ENCODE measurements at regions not wholly inside any gene's neighbourhood (a gene's known extent, or its start where the extent isn't known, plus 50 kb on each side); places are given as distances from the start of the nearest gene placed in this dataset.

DNA sequence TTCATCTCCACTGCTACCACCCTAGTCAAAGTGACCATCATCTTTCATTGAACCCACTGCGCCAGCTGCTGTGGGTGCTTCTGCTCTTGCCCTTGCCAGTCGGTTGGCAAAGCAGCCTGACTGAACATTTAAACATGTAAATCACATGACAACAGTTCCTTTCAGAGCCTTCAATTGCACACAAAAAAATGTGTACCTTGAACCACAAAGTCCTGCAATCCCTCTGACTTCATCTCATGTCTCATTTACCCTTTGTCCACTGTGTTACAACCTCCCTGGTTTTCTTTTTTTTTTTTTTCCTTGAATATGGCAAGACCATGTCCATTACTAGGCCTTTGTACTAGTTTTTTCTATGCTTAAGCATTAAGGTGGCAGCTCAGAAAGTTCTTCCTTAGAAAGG lies 183.5 kb downstream of the GBA3 start:
- Histone ChIP-seq H3K27ac (ENCODE audit: low read length) (no peak overlapping the region), H3K9me2 (ENCODE audit: insufficient read depth, low read length) (no peaks in the 10 kb centered on the region), H3K9ac (ENCODE audit: low read length) (no peak overlapping the region), H3K4me3 (ENCODE audit: low read length) (no peak overlapping the region), H3F3A (ENCODE audit: insufficient read depth, low read length, poor library complexity, severe bottlenecking) (no peaks in the 10 kb centered on the region), H3K4me2 (ENCODE audit: low read length) (no peak overlapping the region), H3K36me3 (ENCODE audit: insufficient read depth, low read length) (no peaks in the 10 kb centered on the region), H3K27me3 (ENCODE audit: insufficient read depth, low read depth, low read length) (no peaks in the 10 kb centered on the region), H3K9me3 (ENCODE audit: low read length) (no peaks in the 10 kb centered on the region), H2AFZ (ENCODE audit: low read depth, low read length) (no peak overlapping the region), H3K79me2 (replicated peaks; ENCODE audit: insufficient read depth, low read length) (no peaks in the 10 kb centered on the region), H4K20me1 (ENCODE audit: insufficient read depth) (no peaks in the 10 kb centered on the region)
- TF ChIP-seq EP300 (conservative IDR thresholded peaks at IDR 0.05; ENCODE audit: poor library complexity, severe bottlenecking) (no peak), CTCF (IDR thresholded peaks at IDR 0.05; ENCODE audit: poor library complexity, severe bottlenecking) (no peak), SMC3 (conservative IDR thresholded peaks at IDR 0.05; ENCODE audit: poor library complexity) (no peak), MXI1 (conservative IDR thresholded peaks at IDR 0.05; ENCODE audit: poor library complexity, severe bottlenecking) (no peak)

DNA sequence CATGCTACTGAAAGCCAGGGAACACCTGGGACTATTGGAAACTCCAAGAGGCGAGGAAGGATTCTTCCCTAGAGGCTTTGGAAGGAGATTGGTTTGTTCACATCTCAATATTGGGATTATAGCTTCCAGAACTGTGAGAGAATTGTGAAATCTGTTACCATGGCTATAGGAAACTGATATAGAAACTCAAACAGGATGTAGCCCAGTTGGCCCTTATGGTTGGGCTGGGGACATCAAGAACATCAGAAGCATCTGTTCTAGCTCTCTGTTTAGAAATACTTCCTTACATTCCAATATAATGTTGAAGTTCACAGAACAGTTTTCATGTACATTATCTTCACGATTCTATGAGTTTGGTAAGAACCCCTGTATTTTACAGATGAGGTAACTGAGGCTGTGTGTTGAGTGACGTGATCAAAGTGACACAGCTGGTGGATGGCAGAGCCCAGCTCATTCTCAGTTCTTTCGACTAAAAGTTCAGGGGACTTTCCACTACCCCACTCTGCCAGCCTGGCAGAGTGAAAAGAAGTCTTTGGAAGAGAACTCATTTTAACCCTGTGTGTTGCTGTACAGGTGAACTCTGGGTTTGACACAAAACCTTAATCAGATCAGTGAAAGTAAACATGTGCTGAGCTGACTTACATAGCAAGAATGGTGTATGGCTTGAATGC lies 183.0 kb downstream of the GBA3 start:
- Histone ChIP-seq H3K36me3 (ENCODE audit: insufficient read depth, low read length) (no peaks in the 10 kb centered on the region), H2AFZ (ENCODE audit: low read depth, low read length) (no peak overlapping the region), H3K9me3 (ENCODE audit: low read length) (no peaks in the 10 kb centered on the region), H3K27me3 (ENCODE audit: insufficient read depth, low read depth, low read length) (no peaks in the 10 kb centered on the region), H3K9me2 (ENCODE audit: insufficient read depth, low read length) (no peaks in the 10 kb centered on the region), H3K27ac (ENCODE audit: low read length) (no peak overlapping the region), H3F3A (ENCODE audit: insufficient read depth, low read length, poor library complexity, severe bottlenecking) (no peaks in the 10 kb centered on the region), H4K20me1 (ENCODE audit: insufficient read depth) (no peaks in the 10 kb centered on the region), H3K79me2 (replicated peaks; ENCODE audit: insufficient read depth, low read length) (no peaks in the 10 kb centered on the region), H3K4me3 (ENCODE audit: low read length) (no peak overlapping the region), H3K9ac (ENCODE audit: low read length) (no peak overlapping the region), H3K4me2 (ENCODE audit: low read length) (no peak overlapping the region)
- no peak for TF ChIP-seq REST (IDR thresholded peaks at IDR 0.05; ENCODE audit: borderline replicate concordance)

GRCh38 chr4:22874334-22874912 lies 181.7 kb downstream of the GBA3 start:
- Histone ChIP-seq H3K4me2 (ENCODE audit: low read length) (no peak overlapping the region), H3K9me3 (ENCODE audit: low read length) (no peaks in the 10 kb centered on the region), H3K27ac (ENCODE audit: low read length) (no peak overlapping the region), H3F3A (ENCODE audit: insufficient read depth, low read length, poor library complexity, severe bottlenecking) (no peaks in the 10 kb centered on the region), H3K36me3 (ENCODE audit: insufficient read depth, low read length) (no peaks in the 10 kb centered on the region), H3K9ac (ENCODE audit: low read length) (no peak overlapping the region), H4K20me1 (ENCODE audit: insufficient read depth) (no peaks in the 10 kb centered on the region), H2AFZ (ENCODE audit: low read depth, low read length) (no peak overlapping the region), H3K79me2 (replicated peaks; ENCODE audit: insufficient read depth, low read length) (no peaks in the 10 kb centered on the region), H3K4me3 (ENCODE audit: low read length) (no peak overlapping the region), H3K9me2 (ENCODE audit: insufficient read depth, low read length) (no peaks in the 10 kb centered on the region), H3K27me3 (ENCODE audit: insufficient read depth, low read depth, low read length) (no peaks in the 10 kb centered on the region)
- no peak for TF ChIP-seq POLR2AphosphoS5 (IDR thresholded peaks at IDR 0.05)
- no peak for TF ChIP-seq MXI1 (conservative IDR thresholded peaks at IDR 0.05; ENCODE audit: poor library complexity, severe bottlenecking)
- TF ChIP-seq TAF1 (IDR thresholded peaks at IDR 0.05; ENCODE audit: low read depth): no peak
- no peak for TF ChIP-seq RAD21 (conservative IDR thresholded peaks at IDR 0.05)
- no peak for TF ChIP-seq EZH2 (IDR thresholded peaks at IDR 0.05; ENCODE audit: borderline replicate concordance, insufficient read depth, low read length, poor library complexity, severe bottlenecking)
- no peak for TF ChIP-seq EP300 (conservative IDR thresholded peaks at IDR 0.05; ENCODE audit: poor library complexity, severe bottlenecking)
- TF ChIP-seq REST (IDR thresholded peaks at IDR 0.05; ENCODE audit: borderline replicate concordance): no peak
- no peak for TF ChIP-seq SMC3 (conservative IDR thresholded peaks at IDR 0.05; ENCODE audit: poor library complexity)
- TF ChIP-seq CTCF (IDR thresholded peaks at IDR 0.05; ENCODE audit: poor library complexity, severe bottlenecking): no peak

Measured in neural cell (in vitro differentiated cells).